ENCODE measurements at regions not wholly inside any gene's neighbourhood (a gene's known extent, or its start where the extent isn't known, plus 50 kb on each side); places are given as distances from the start of the nearest gene placed in this dataset.

DNA sequence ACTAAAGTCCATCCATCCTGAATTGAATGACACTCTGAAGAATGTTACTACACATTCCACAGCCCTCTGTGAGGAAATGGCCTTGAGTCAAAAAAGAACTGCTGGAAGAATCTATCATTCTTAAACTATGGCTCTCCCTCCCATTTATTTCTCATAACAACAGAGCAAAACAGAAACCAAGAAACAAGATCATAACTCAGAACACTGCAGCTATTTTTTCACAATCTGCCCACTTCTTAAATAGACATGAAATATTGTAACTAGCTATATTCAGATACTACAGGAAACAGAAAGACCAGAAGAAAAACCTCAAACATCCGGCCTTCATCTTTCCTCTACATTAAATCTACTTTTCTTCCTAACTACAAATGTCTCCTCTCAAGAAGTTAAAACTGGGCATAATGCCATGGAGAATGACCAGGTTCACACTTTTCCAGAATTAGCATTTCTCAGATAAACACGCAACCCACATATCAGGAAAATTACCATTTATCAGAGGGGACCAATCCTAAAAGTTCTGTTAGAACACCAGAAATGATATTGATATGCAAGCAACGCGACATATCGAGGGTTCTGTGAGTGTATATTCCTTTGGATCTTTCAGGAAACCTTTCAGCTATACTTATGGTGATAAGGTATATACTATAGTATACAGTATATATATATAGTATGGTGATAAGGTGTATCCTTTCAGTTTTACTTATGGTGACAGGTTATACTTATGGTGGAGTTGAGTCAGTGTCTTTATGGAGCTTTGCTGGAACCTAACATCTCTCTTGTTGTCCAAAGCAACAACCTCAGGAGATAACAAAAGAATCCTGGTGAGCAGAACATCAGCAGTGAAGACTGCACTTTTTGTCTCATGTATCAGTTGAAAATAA, 60.4 kb upstream of the IRF2 start:
- no peak overlapping the region for H3K4me3 ChIP-seq (ENCODE audit: low read depth, low read length)
- TF ChIP-seq YY2 (tag by site-specific recombination; IDR thresholded peaks at IDR 0.05) (no peak), KLF9 (tag by site-specific recombination; IDR thresholded peaks at IDR 0.05; ENCODE audit: low read depth) (no peak), ZNF670 (tag by site-specific recombination; IDR thresholded peaks at IDR 0.05; ENCODE audit: low read depth) (no peak), ZNF341 (tag by site-specific recombination; IDR thresholded peaks at IDR 0.05; ENCODE audit: low read depth) (no peak), ZNF792 (tag by site-specific recombination; IDR thresholded peaks at IDR 0.05) (no peak), SCRT2 (tag by site-specific recombination; IDR thresholded peaks at IDR 0.05) (no peak)
- TF ChIP-seq, protein P1, sequence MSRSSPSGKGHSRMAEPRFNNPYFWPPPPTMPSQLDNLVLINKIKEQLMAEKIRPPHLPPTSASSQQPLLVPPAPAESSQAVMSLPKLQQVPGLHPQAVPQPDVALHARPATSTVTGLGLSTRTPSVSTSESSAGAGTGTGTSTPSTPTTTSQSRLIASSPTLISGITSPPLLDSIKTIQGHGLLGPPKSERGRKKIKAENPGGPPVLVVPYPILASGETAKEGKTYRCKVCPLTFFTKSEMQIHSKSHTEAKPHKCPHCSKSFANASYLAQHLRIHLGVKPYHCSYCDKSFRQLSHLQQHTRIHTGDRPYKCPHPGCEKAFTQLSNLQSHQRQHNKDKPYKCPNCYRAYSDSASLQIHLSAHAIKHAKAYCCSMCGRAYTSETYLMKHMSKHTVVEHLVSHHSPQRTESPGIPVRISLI (tag by site-specific recombination; IDR thresholded peaks at IDR 0.05) = no peak
- TF ChIP-seq, protein P2, sequence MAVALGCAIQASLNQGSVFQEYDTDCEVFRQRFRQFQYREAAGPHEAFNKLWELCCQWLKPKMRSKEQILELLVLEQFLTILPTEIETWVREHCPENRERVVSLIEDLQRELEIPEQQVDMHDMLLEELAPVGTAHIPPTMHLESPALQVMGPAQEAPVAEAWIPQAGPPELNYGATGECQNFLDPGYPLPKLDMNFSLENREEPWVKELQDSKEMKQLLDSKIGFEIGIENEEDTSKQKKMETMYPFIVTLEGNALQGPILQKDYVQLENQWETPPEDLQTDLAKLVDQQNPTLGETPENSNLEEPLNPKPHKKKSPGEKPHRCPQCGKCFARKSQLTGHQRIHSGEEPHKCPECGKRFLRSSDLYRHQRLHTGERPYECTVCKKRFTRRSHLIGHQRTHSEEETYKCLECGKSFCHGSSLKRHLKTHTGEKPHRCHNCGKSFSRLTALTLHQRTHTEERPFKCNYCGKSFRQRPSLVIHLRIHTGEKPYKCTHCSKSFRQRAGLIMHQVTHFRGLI (tag by site-specific recombination; IDR thresholded peaks at IDR 0.05) = no peak
- TF ChIP-seq, protein P3, sequence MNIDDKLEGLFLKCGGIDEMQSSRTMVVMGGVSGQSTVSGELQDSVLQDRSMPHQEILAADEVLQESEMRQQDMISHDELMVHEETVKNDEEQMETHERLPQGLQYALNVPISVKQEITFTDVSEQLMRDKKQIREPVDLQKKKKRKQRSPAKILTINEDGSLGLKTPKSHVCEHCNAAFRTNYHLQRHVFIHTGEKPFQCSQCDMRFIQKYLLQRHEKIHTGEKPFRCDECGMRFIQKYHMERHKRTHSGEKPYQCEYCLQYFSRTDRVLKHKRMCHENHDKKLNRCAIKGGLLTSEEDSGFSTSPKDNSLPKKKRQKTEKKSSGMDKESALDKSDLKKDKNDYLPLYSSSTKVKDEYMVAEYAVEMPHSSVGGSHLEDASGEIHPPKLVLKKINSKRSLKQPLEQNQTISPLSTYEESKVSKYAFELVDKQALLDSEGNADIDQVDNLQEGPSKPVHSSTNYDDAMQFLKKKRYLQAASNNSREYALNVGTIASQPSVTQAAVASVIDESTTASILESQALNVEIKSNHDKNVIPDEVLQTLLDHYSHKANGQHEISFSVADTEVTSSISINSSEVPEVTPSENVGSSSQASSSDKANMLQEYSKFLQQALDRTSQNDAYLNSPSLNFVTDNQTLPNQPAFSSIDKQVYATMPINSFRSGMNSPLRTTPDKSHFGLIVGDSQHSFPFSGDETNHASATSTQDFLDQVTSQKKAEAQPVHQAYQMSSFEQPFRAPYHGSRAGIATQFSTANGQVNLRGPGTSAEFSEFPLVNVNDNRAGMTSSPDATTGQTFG (tag by site-specific recombination; IDR thresholded peaks at IDR 0.05; ENCODE audit: borderline replicate concordance) = no peak
- TF ChIP-seq, protein P4, sequence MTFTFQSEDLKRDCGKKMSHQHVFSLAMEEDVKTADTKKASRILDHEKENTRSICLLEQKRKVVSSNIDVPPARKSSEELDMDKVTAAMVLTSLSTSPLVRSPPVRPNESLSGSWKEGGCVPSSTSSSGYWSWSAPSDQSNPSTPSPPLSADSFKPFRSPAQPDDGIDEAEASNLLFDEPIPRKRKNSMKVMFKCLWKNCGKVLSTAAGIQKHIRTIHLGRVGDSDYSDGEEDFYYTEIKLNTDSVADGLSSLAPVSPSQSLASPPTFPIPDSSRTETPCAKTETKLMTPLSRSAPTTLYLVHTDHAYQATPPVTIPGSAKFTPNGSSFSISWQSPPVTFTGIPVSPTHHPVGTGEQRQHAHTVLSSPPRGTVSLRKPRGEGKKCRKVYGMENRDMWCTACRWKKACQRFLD (tag by site-specific recombination; IDR thresholded peaks at IDR 0.05) = no peak
- ChIA-PET CTCF (no interaction called here), POLR2A (no interaction called here)
- H3K27ac ChIP-seq (ENCODE audit: extremely low read depth, low read depth, low read length) = no peak overlapping the region
- H3K4me1 ChIP-seq (ENCODE audit: control insufficient read depth, insufficient read depth, low read length) = no peaks in the 10 kb centered on the region; the same call in 1 of the 2 replicates
- no peaks in the 10 kb centered on the region for H3K9me3 ChIP-seq (ENCODE audit: control insufficient read depth, insufficient read depth, low read depth, low read length)
- H3K36me3 ChIP-seq (ENCODE audit: control insufficient read depth in 2 of 2, insufficient read depth in 1 of 2, low read length in 2 of 2) = no peaks in the 10 kb centered on the region

DNA sequence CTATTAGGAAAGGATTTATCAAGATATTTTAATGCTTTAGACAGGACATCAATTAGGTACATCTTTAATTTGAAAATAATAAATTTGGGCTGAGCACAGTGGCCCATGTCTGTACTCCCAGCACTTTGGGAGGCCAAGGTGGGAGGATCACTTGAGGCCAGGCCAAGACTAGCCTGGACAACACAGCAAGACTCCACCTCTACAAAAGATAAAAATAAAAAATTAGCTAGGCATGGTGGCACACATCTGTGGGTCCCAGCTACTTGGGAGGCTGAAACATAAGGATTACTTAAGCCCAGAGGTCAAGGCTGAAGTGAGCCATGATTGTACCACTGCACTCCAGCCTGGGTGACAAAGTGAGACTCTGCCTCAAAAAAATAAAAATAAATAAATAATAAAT, 59.6 kb upstream of the IRF2 start:
- Histone ChIP-seq H3K27ac (ENCODE audit: extremely low read depth, low read depth, low read length) (no peak overlapping the region), H3K4me3 (ENCODE audit: low read depth, low read length) (no peak overlapping the region), H3K9me3 (ENCODE audit: control insufficient read depth, insufficient read depth, low read depth, low read length) (no peaks in the 10 kb centered on the region), H3K36me3 (ENCODE audit: control insufficient read depth in 2 of 2, insufficient read depth in 1 of 2, low read length in 2 of 2) (no peaks in the 10 kb centered on the region), H3K4me1 (ENCODE audit: control insufficient read depth, insufficient read depth, low read length) (no peaks in the 10 kb centered on the region; the same call in 1 of the 2 replicates)
- ChIA-PET CTCF (no interaction called here), POLR2A (no interaction called here)
- TF ChIP-seq ZBTB7A (tag by site-specific recombination; IDR thresholded peaks at IDR 0.05; ENCODE audit: low read depth) (no peak), ZNF202 (tag by site-specific recombination; IDR thresholded peaks at IDR 0.05; ENCODE audit: borderline replicate concordance) (no peak), GLI2 (tag by site-specific recombination; IDR thresholded peaks at IDR 0.05; ENCODE audit: borderline replicate concordance, low read depth) (no peak), ZNF677 (tag by site-specific recombination; IDR thresholded peaks at IDR 0.05) (no peak), ZNF510 (tag by site-specific recombination; IDR thresholded peaks at IDR 0.05; ENCODE audit: insufficient replicate concordance) (no peak), ZNF311 (tag by site-specific recombination; IDR thresholded peaks at IDR 0.05; ENCODE audit: borderline replicate concordance) (no peak), ZNF350 (tag by site-specific recombination; IDR thresholded peaks at IDR 0.05) (no peak), ZNF837 (tag by site-specific recombination; IDR thresholded peaks at IDR 0.05) (no peak), ZNF596 (tag by site-specific recombination; IDR thresholded peaks at IDR 0.05) (no peak), SP2 (tag by site-specific recombination; IDR thresholded peaks at IDR 0.05) (no peak), ZNF157 (tag by site-specific recombination; IDR thresholded peaks at IDR 0.05) (no peak), ZNF10 (tag by site-specific recombination; IDR thresholded peaks at IDR 0.05) (no peak)
- TF ChIP-seq, protein P5, sequence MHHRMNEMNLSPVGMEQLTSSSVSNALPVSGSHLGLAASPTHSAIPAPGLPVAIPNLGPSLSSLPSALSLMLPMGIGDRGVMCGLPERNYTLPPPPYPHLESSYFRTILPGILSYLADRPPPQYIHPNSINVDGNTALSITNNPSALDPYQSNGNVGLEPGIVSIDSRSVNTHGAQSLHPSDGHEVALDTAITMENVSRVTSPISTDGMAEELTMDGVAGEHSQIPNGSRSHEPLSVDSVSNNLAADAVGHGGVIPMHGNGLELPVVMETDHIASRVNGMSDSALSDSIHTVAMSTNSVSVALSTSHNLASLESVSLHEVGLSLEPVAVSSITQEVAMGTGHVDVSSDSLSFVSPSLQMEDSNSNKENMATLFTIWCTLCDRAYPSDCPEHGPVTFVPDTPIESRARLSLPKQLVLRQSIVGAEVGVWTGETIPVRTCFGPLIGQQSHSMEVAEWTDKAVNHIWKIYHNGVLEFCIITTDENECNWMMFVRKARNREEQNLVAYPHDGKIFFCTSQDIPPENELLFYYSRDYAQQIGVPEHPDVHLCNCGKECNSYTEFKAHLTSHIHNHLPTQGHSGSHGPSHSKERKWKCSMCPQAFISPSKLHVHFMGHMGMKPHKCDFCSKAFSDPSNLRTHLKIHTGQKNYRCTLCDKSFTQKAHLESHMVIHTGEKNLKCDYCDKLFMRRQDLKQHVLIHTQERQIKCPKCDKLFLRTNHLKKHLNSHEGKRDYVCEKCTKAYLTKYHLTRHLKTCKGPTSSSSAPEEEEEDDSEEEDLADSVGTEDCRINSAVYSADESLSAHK (tag by site-specific recombination; IDR thresholded peaks at IDR 0.05) = no peak
- TF ChIP-seq, protein P6, sequence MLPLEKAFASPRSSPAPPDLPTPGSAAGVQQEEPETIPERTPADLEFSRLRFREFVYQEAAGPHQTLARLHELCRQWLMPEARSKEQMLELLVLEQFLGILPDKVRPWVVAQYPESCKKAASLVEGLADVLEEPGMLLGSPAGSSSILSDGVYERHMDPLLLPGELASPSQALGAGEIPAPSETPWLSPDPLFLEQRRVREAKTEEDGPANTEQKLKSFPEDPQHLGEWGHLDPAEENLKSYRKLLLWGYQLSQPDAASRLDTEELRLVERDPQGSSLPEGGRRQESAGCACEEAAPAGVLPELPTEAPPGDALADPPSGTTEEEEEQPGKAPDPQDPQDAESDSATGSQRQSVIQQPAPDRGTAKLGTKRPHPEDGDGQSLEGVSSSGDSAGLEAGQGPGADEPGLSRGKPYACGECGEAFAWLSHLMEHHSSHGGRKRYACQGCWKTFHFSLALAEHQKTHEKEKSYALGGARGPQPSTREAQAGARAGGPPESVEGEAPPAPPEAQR (tag by site-specific recombination; IDR thresholded peaks at IDR 0.05) = no peak

All from HEK293 (cell line).